ENCODE measurements at regions not wholly inside any gene's neighbourhood (a gene's known extent, or its start where the extent isn't known, plus 50 kb on each side); places are given as distances from the start of the nearest gene placed in this dataset.

DNA sequence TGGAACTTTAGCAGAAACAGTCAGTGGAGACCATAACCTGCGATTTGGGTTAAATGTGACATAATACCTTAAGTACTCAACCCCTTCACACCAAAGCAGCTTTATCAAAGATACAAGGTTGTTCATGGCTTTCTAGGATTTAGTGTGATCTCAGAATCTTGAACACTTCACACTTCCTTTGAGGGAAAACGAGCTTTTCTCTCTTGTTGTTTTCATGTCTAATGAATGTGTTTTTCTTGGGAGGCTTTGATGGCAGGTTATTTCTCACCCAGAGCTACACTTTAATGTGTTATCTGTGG lies 437.0 kb downstream of the TMEM232 start:
- Histone ChIP-seq H3K27me3 (ENCODE audit: control insufficient read depth, insufficient read depth, low read length) (no peaks in the 10 kb centered on the region), H3K4me3 (ENCODE audit: low read depth in 2 of 2, low read length in 2 of 2) (no peak overlapping the region), H3K27ac (ENCODE audit: low read length) (no peak overlapping the region), H3K4me1 (ENCODE audit: control insufficient read depth, insufficient read depth, low read length) (no peaks in the 10 kb centered on the region), H3K9me3 (ENCODE audit: control insufficient read depth, insufficient read depth, low read depth, low read length) (no peaks in the 10 kb centered on the region), H3K36me3 (ENCODE audit: control insufficient read depth, insufficient read depth, low read length) (no peaks in the 10 kb centered on the region)
- no TSS peak for BruUV-seq (replicated peaks)
- CTCF ChIA-PET: no interaction called here
- in situ Hi-C loops (cut with HindIII; ENCODE audit: low pct_unique_long_range_greater_than_20kb, low sequenced_read_pairs) (no loop called here), intact Hi-C loops (cut with micrococcal nuclease; ENCODE audit: unreplicated experiment) (no loop called here)
- TF ChIP-seq SIN3A (IDR thresholded peaks at IDR 0.05; ENCODE audit: borderline replicate concordance, insufficient read depth, low read depth, low read length): no peak
- no peak for TF ChIP-seq POLR2AphosphoS5 (IDR thresholded peaks at IDR 0.05; ENCODE audit: low read depth, low read length)
- TF ChIP-seq, protein P1, sequence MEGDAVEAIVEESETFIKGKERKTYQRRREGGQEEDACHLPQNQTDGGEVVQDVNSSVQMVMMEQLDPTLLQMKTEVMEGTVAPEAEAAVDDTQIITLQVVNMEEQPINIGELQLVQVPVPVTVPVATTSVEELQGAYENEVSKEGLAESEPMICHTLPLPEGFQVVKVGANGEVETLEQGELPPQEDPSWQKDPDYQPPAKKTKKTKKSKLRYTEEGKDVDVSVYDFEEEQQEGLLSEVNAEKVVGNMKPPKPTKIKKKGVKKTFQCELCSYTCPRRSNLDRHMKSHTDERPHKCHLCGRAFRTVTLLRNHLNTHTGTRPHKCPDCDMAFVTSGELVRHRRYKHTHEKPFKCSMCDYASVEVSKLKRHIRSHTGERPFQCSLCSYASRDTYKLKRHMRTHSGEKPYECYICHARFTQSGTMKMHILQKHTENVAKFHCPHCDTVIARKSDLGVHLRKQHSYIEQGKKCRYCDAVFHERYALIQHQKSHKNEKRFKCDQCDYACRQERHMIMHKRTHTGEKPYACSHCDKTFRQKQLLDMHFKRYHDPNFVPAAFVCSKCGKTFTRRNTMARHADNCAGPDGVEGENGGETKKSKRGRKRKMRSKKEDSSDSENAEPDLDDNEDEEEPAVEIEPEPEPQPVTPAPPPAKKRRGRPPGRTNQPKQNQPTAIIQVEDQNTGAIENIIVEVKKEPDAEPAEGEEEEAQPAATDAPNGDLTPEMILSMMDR (IDR thresholded peaks at IDR 0.05): no peak
- TF ChIP-seq REST (IDR thresholded peaks at IDR 0.05; ENCODE audit: insufficient read depth in 1 of 2, low read depth in 2 of 2, low read length in 1 of 2): no peak
- no peak for TF ChIP-seq TCF7L2 (IDR thresholded peaks at IDR 0.05; ENCODE audit: low read depth, low read length)
- DNase-seq (ENCODE audit: low read depth, low spot score) (no peak), ATAC-seq (no peak)
- POLR2A ChIA-PET: no interaction called here

DNA sequence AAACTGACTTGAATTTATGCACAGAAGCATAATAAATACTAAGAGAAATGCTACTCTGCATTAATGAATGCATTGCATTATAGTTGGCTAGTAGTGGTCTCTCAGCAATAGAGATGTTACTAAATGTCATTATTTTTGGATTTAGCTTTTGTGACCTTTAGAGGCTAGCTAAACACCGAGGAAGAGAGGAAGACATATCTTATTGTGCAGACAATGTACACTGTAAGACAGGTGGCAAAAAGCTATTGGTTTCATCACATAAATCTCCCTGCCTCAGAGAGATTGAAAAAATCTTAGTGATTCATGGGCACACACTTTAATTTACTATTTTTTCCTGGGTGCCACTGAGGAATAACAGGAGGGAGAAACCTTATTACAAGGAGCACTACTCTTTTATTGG lies 435.9 kb downstream of the TMEM232 start:
- Histone ChIP-seq H3K36me3 (ENCODE audit: control insufficient read depth, insufficient read depth, low read length) (no peaks in the 10 kb centered on the region), H3K4me3 (ENCODE audit: low read depth in 2 of 2, low read length in 2 of 2) (no peak overlapping the region), H3K4me1 (ENCODE audit: control insufficient read depth, insufficient read depth, low read length) (no peaks in the 10 kb centered on the region), H3K27ac (ENCODE audit: low read length) (no peak overlapping the region), H3K27me3 (ENCODE audit: control insufficient read depth, insufficient read depth, low read length) (no peaks in the 10 kb centered on the region), H3K9me3 (ENCODE audit: control insufficient read depth, insufficient read depth, low read depth, low read length) (no peaks in the 10 kb centered on the region)
- TF ChIP-seq, protein P1 (IDR thresholded peaks at IDR 0.05): no peak
- TF ChIP-seq POLR2AphosphoS5 (IDR thresholded peaks at IDR 0.05; ENCODE audit: low read depth, low read length) (no peak), REST (IDR thresholded peaks at IDR 0.05; ENCODE audit: insufficient read depth in 1 of 2, low read depth in 2 of 2, low read length in 1 of 2) (no peak), SIN3A (IDR thresholded peaks at IDR 0.05; ENCODE audit: borderline replicate concordance, insufficient read depth, low read depth, low read length) (no peak), TCF7L2 (IDR thresholded peaks at IDR 0.05; ENCODE audit: low read depth, low read length) (no peak)
- no TSS peak for BruUV-seq (replicated peaks)
- in situ Hi-C loops (cut with HindIII; ENCODE audit: low pct_unique_long_range_greater_than_20kb, low sequenced_read_pairs): no loop called here
- intact Hi-C loops (cut with micrococcal nuclease; ENCODE audit: unreplicated experiment): no loop called here
- ATAC-seq (no peak), DNase-seq (ENCODE audit: low read depth, low spot score) (no peak)
- ChIA-PET POLR2A (no interaction called here), CTCF (no interaction called here)

All from Panc1 (cell line).